ENCODE measurements at regions not wholly inside any gene's neighbourhood (a gene's known extent, or its start where the extent isn't known, plus 50 kb on each side); places are given as distances from the start of the nearest gene placed in this dataset.

GRCh38 chr12:124463341-124463921 lies 104.0 kb downstream of the NCOR2 start:
- H3K4me1 ChIP-seq (ENCODE audit: insufficient read depth, insufficient read length): peaks cover 14% of the 10 kb centered on the region
- peak overlapping the region; percentile 37 for H3K9ac ChIP-seq (ENCODE audit: insufficient read length, low read depth)
- H3K36me3 ChIP-seq (ENCODE audit: insufficient read depth, insufficient read length, low read length): peaks cover 78% of the 10 kb centered on the region
- H3K9me3 ChIP-seq (ENCODE audit: insufficient read depth, low read length): peaks cover 19% of the 10 kb centered on the region; the same call in 1 of the 2 replicates
- H3K27me3 ChIP-seq (ENCODE audit: insufficient read depth, insufficient read length): no peaks in the 10 kb centered on the region
- DNase-seq (ENCODE audit: low read depth, low spot score): no peak
- no peak overlapping the region for H3K4me3 ChIP-seq (ENCODE audit: insufficient read length, low read depth)
- no peak for TF ChIP-seq ZNF274 (IDR thresholded peaks at IDR 0.05; ENCODE audit: low read depth, low read length)
- no peak for TF ChIP-seq SUZ12 (IDR thresholded peaks at IDR 0.05; ENCODE audit: extremely low read depth, insufficient read depth, insufficient read length)
- no peak for TF ChIP-seq YY1 (IDR thresholded peaks at IDR 0.05; ENCODE audit: insufficient read depth, insufficient read length)

GRCh38 chr12:124462750-124463149 lies 104.7 kb downstream of the NCOR2 start:
- Histone ChIP-seq H3K9me3 (ENCODE audit: insufficient read depth, low read length) (peaks cover 19% of the 10 kb centered on the region; the same call in 1 of the 2 replicates), H3K4me3 (ENCODE audit: insufficient read length, low read depth) (no peak overlapping the region), H3K27me3 (ENCODE audit: insufficient read depth, insufficient read length) (no peaks in the 10 kb centered on the region), H3K36me3 (ENCODE audit: insufficient read depth, insufficient read length, low read length) (peaks cover 81% of the 10 kb centered on the region), H3K4me1 (ENCODE audit: insufficient read depth, insufficient read length) (peaks cover 19% of the 10 kb centered on the region), H3K9ac (ENCODE audit: insufficient read length, low read depth) (no peak overlapping the region)
- TF ChIP-seq YY1 (IDR thresholded peaks at IDR 0.05; ENCODE audit: insufficient read depth, insufficient read length) (no peak), ZNF274 (IDR thresholded peaks at IDR 0.05; ENCODE audit: low read depth, low read length) (no peak), SUZ12 (IDR thresholded peaks at IDR 0.05; ENCODE audit: extremely low read depth, insufficient read depth, insufficient read length) (no peak)
- DNase-seq (ENCODE audit: low read depth, low spot score): no peak

GRCh38 chr12:124461851-124462623 lies 105.4 kb downstream of the NCOR2 start:
- H3K4me3 ChIP-seq (ENCODE audit: insufficient read length, low read depth): no peak overlapping the region
- DNase-seq (ENCODE audit: low read depth, low spot score): no peak
- TF ChIP-seq ZNF274 (IDR thresholded peaks at IDR 0.05; ENCODE audit: low read depth, low read length) (no peak), YY1 (IDR thresholded peaks at IDR 0.05; ENCODE audit: insufficient read depth, insufficient read length) (no peak), SUZ12 (IDR thresholded peaks at IDR 0.05; ENCODE audit: extremely low read depth, insufficient read depth, insufficient read length) (no peak)
- H3K4me1 ChIP-seq (ENCODE audit: insufficient read depth, insufficient read length): peaks cover 22% of the 10 kb centered on the region
- H3K36me3 ChIP-seq (ENCODE audit: insufficient read depth, insufficient read length, low read length): peaks cover 84% of the 10 kb centered on the region
- peaks cover 19% of the 10 kb centered on the region; the same call in 1 of the 2 replicates for H3K9me3 ChIP-seq (ENCODE audit: insufficient read depth, low read length)
- no peak overlapping the region for H3K9ac ChIP-seq (ENCODE audit: insufficient read length, low read depth)
- no peaks in the 10 kb centered on the region for H3K27me3 ChIP-seq (ENCODE audit: insufficient read depth, insufficient read length)

GRCh38 chr12:124461241-124461673 lies 106.2 kb downstream of the NCOR2 start:
- TF ChIP-seq SUZ12 (IDR thresholded peaks at IDR 0.05; ENCODE audit: extremely low read depth, insufficient read depth, insufficient read length) (no peak), YY1 (IDR thresholded peaks at IDR 0.05; ENCODE audit: insufficient read depth, insufficient read length) (no peak), ZNF274 (IDR thresholded peaks at IDR 0.05; ENCODE audit: low read depth, low read length) (no peak)
- no peak for DNase-seq (ENCODE audit: low read depth, low spot score)
- H3K36me3 ChIP-seq (ENCODE audit: insufficient read depth, insufficient read length, low read length): peaks cover 81% of the 10 kb centered on the region

GRCh38 chr12:124460771-124461170 lies 106.6 kb downstream of the NCOR2 start:
- TF ChIP-seq ZNF274 (IDR thresholded peaks at IDR 0.05; ENCODE audit: low read depth, low read length) (no peak), SUZ12 (IDR thresholded peaks at IDR 0.05; ENCODE audit: extremely low read depth, insufficient read depth, insufficient read length) (no peak), YY1 (IDR thresholded peaks at IDR 0.05; ENCODE audit: insufficient read depth, insufficient read length) (no peak)
- peaks cover 81% of the 10 kb centered on the region for H3K36me3 ChIP-seq (ENCODE audit: insufficient read depth, insufficient read length, low read length)

More at GRCh38 chr12:124461241-124461673, 106.2 kb downstream of the NCOR2 start:
- Histone ChIP-seq H3K9me3 (ENCODE audit: insufficient read depth, low read length) (peaks cover 15% of the 10 kb centered on the region; the same call in 1 of the 2 replicates), H3K9ac (ENCODE audit: insufficient read length, low read depth) (no peak overlapping the region), H3K27me3 (ENCODE audit: insufficient read depth, insufficient read length) (no peaks in the 10 kb centered on the region), H3K4me3 (ENCODE audit: insufficient read length, low read depth) (no peak overlapping the region), H3K4me1 (ENCODE audit: insufficient read depth, insufficient read length) (peaks cover 22% of the 10 kb centered on the region)

GRCh38 chr12:124459852-124460645 lies 107.4 kb downstream of the NCOR2 start:
- Histone ChIP-seq H3K27me3 (ENCODE audit: insufficient read depth, insufficient read length) (no peaks in the 10 kb centered on the region), H3K4me1 (ENCODE audit: insufficient read depth, insufficient read length) (peaks cover 30% of the 10 kb centered on the region), H3K9me3 (ENCODE audit: insufficient read depth, low read length) (peaks cover 4% of the 10 kb centered on the region; the same call in 1 of the 2 replicates), H3K9ac (ENCODE audit: insufficient read length, low read depth) (no peak overlapping the region), H3K36me3 (ENCODE audit: insufficient read depth, insufficient read length, low read length) (peaks cover 81% of the 10 kb centered on the region), H3K4me3 (ENCODE audit: insufficient read length, low read depth) (no peak overlapping the region)
- DNase-seq (ENCODE audit: low read depth, low spot score): no peak
- TF ChIP-seq ZNF274 (IDR thresholded peaks at IDR 0.05; ENCODE audit: low read depth, low read length): no peak
- no peak for TF ChIP-seq SUZ12 (IDR thresholded peaks at IDR 0.05; ENCODE audit: extremely low read depth, insufficient read depth, insufficient read length)
- no peak for TF ChIP-seq YY1 (IDR thresholded peaks at IDR 0.05; ENCODE audit: insufficient read depth, insufficient read length)

More at GRCh38 chr12:124460771-124461170, 106.6 kb downstream of the NCOR2 start:
- H3K9me3 ChIP-seq (ENCODE audit: insufficient read depth, low read length): peaks cover 11% of the 10 kb centered on the region; the same call in 1 of the 2 replicates
- peak overlapping the region; percentile 23 for H3K9ac ChIP-seq (ENCODE audit: insufficient read length, low read depth)
- no peak for DNase-seq (ENCODE audit: low read depth, low spot score)
- H3K4me3 ChIP-seq (ENCODE audit: insufficient read length, low read depth): no peak overlapping the region
- H3K27me3 ChIP-seq (ENCODE audit: insufficient read depth, insufficient read length): no peaks in the 10 kb centered on the region
- H3K4me1 ChIP-seq (ENCODE audit: insufficient read depth, insufficient read length): peaks cover 25% of the 10 kb centered on the region
